ENCODE measurements at regions not wholly inside any gene's neighbourhood (a gene's known extent, or its start where the extent isn't known, plus 50 kb on each side); places are given as distances from the start of the nearest gene placed in this dataset.
"Not testable (repeated sequence)": the region's sequence is repeated elsewhere in the genome, so short reads cannot be mapped to it uniquely, and the experiment has no call there.

DNA sequence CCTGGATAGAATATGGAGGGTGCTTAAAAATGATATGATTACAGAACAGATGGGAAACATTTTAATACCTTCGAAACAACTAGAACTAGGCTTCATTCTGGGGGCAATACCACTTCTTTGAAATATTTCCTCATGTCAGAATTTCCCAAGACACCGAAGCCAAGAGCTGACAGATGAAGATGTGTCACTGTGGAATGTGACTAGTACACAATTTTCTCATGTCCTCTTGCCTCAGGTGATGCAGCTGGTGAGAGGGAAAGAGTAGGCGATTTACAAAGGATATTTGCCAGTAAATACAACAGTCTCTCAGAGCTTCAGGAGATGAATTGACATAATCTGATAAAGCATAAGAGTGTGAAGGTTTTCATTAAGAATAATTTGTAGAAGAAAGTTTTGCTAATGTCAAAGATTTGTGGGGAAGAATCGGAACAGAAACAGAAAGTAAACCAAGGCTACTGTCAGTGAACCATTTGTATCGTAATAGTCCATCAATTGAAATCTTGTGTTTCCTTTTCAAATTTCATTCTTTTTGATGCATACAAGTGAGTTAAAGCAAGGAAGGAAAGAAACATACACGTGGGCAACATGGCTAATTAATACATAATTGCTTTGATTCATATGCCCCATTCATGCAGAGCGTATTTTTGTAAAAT lies 164.7 kb upstream of the CCN2 start:
- TF ChIP-seq, protein P1, sequence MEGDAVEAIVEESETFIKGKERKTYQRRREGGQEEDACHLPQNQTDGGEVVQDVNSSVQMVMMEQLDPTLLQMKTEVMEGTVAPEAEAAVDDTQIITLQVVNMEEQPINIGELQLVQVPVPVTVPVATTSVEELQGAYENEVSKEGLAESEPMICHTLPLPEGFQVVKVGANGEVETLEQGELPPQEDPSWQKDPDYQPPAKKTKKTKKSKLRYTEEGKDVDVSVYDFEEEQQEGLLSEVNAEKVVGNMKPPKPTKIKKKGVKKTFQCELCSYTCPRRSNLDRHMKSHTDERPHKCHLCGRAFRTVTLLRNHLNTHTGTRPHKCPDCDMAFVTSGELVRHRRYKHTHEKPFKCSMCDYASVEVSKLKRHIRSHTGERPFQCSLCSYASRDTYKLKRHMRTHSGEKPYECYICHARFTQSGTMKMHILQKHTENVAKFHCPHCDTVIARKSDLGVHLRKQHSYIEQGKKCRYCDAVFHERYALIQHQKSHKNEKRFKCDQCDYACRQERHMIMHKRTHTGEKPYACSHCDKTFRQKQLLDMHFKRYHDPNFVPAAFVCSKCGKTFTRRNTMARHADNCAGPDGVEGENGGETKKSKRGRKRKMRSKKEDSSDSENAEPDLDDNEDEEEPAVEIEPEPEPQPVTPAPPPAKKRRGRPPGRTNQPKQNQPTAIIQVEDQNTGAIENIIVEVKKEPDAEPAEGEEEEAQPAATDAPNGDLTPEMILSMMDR (IDR thresholded peaks at IDR 0.05; ENCODE audit: low read length, missing control alignments) = no peak
- peak; percentile 51 for DNase-seq (ENCODE audit: low read depth)
- H3K4me3 ChIP-seq (replicated peaks; ENCODE audit: low read depth, low read length) = peak overlapping the region; percentile 36

- TF ChIP-seq, protein P1 (IDR thresholded peaks at IDR 0.05; ENCODE audit: low read length, missing control alignments) = no peak
- no peak overlapping the region for H3K4me3 ChIP-seq (replicated peaks; ENCODE audit: low read depth, low read length)
- DNase-seq (ENCODE audit: low read depth) = no peak
Observed at GRCh38 chr6:132114201-132114825, 163.1 kb upstream of the CCN2 start.

DNA sequence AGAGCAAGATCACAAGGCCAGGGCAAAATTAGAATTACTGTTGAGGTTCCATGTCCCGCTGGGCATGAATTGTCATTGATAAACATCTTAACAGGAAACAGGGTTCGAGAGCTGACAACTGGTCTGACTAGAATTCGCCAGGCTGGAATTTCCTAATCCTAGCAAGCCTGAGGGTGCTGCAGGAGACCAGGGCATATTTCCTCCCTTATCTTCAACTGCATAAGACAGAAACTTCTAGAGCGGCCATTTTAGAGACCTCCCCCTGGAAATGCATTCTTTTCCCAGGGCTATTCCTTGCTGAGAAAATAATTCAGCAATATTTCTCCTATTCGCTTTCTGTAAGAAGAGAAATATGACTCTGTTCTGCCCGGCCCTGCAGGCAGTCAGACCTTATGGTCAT lies 158.6 kb upstream of the CCN2 start:
- not testable (repeated sequence) for DNase-seq (ENCODE audit: low read depth); H3K4me3 ChIP-seq (replicated peaks; ENCODE audit: low read depth, low read length)

GRCh38 chr6:132107896-132108295 lies 156.7 kb upstream of the CCN2 start:
- DNase-seq (ENCODE audit: low read depth) = no peak
- TF ChIP-seq, protein P1 (IDR thresholded peaks at IDR 0.05; ENCODE audit: low read length, missing control alignments) = no peak
- no peak overlapping the region for H3K4me3 ChIP-seq (replicated peaks; ENCODE audit: low read depth, low read length)

DNA sequence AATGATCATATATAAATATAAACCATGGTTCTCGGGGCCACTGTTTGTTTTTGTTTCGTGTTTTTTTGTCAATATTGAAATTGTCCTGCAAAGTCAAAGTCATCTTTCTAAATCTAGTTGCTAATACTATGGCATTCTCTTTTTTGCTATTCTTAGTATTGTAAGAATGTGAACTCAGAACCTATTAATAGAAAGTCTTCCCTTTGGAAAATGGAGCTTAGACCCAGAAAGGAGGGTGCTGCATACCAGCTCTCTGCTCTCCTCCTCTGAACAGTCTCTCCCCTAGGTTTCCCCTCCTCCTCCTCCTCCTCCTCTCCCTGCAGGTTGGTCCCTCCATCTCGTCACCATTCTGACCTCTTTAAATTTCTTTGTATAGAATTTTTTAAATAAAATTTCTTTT lies 150.4 kb upstream of the CCN2 start:
- TF ChIP-seq, protein P1 (IDR thresholded peaks at IDR 0.05; ENCODE audit: low read length, missing control alignments) = no peak
- H3K4me3 ChIP-seq (replicated peaks; ENCODE audit: low read depth, low read length) = no peak overlapping the region
- no peak for DNase-seq (ENCODE audit: low read depth)

GRCh38 chr6:132100388-132100990 lies 149.3 kb upstream of the CCN2 start:
- no peak for DNase-seq (ENCODE audit: low read depth)

GRCh38 chr6:132096996-132097395 lies 145.8 kb upstream of the CCN2 start:
- TF ChIP-seq, protein P1 (IDR thresholded peaks at IDR 0.05; ENCODE audit: low read length, missing control alignments) = no peak
- no peak for DNase-seq (ENCODE audit: low read depth)
- H3K4me3 ChIP-seq (replicated peaks; ENCODE audit: low read depth, low read length) = no peak overlapping the region

More at GRCh38 chr6:132100388-132100990, 149.3 kb upstream of the CCN2 start:
- H3K4me3 ChIP-seq (replicated peaks; ENCODE audit: low read depth, low read length) = no peak overlapping the region
- TF ChIP-seq, protein P1 (IDR thresholded peaks at IDR 0.05; ENCODE audit: low read length, missing control alignments) = no peak
